Glomerular visceral epithelial cell (primary cell): ENCODE measurements at regions not wholly inside any gene's neighbourhood (a gene's known extent, or its start where the extent isn't known, plus 50 kb on each side); places are given as distances from the start of the nearest gene placed in this dataset.

Experiments
- DNase-seq: peaks from one replicate; pipeline ENCODE4 v3.0.0-alpha.2; 2016; ENCODE audit errors: extremely low spot score

GRCh38 chr1:96996001-96996400, 274.4 kb downstream of the PTBP2 start:
- no peak for DNase-seq

- no peak for DNase-seq
Measured at GRCh38 chr1:96997717-96998116, 276.1 kb downstream of the PTBP2 start.

- DNase-seq, result no peak
Measured at GRCh38 chr1:96998466-96998865, 276.9 kb downstream of the PTBP2 start.

GRCh38 chr1:96999191-96999590, 277.6 kb downstream of the PTBP2 start:
- DNase-seq, result no peak

GRCh38 chr1:97004054-97004453, 282.5 kb downstream of the PTBP2 start:
- DNase-seq, result no peak

- DNase-seq, result no peak
Measured at GRCh38 chr1:97004743-97005142, 283.2 kb downstream of the PTBP2 start.

GRCh38 chr1:97006044-97006661, 284.6 kb downstream of the PTBP2 start:
- DNase-seq, result peak; percentile 86

GRCh38 chr1:97007840-97008604, 286.4 kb downstream of the PTBP2 start:
- DNase-seq, result no peak

GRCh38 chr1:97010566-97011264, 289.1 kb downstream of the PTBP2 start:
- no peak for DNase-seq

GRCh38 chr1:97013136-97013535, 291.6 kb downstream of the PTBP2 start:
- DNase-seq, result no peak

GRCh38 chr1:97013941-97014340, 292.4 kb downstream of the PTBP2 start:
- DNase-seq, result no peak

GRCh38 chr1:97014426-97014825, 292.8 kb downstream of the PTBP2 start:
- no peak for DNase-seq

GRCh38 chr1:97017895-97018294, 296.3 kb downstream of the PTBP2 start:
- no peak for DNase-seq
